ENCODE measurements at regions not wholly inside any gene's neighbourhood (a gene's known extent, or its start where the extent isn't known, plus 50 kb on each side); places are given as distances from the start of the nearest gene placed in this dataset.
A peak's percentile ranks its signal among the peaks of the same experiment; 100 is the strongest.

DNA sequence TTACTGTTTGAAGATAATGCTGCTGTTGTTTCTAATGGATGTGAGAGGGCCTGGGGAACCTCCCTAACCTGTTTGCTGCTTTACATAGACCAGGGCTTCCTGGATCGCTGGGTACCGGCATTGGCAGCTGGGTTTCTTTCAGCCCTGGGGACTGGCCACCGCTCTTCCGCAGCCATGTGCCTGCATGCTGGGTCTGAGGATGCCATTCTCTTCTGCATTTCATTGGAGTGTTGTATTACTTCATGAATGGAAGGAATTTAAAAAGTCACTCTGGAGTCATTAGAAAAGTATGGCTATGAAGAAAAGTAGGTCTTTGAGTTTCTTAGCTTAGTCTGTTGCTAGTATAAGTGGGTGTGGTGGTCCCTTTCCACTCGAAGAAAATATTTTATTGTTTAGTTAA is 107.3 kb upstream of the MGAT5 start:
- POLR2A ChIA-PET (ENCODE audit: partially characterized antibody): no interaction called here
- H2BK120ac ChIP-seq (replicated peaks; ENCODE audit: low read depth, low read length): no peak overlapping the region
- H3K14ac ChIP-seq (ENCODE audit: insufficient read length): no peak overlapping the region
- H3K27me3 ChIP-seq (replicated peaks in 1 of 4; ENCODE audit: control insufficient read depth in 3 of 4, extremely low read depth in 1 of 4, insufficient read depth in 3 of 4, low read length in 3 of 4): no peaks in the 10 kb centered on the region
- H3K23ac ChIP-seq (ENCODE audit: insufficient read length): no peak overlapping the region
- H3K79me2 ChIP-seq (ENCODE audit: control insufficient read depth in 1 of 2, insufficient read depth in 2 of 2, low read length in 2 of 2): peaks cover 0 to 72% of the 10 kb centered on the region in 2 experiments; a peak in 2 of 4 replicates
- peaks cover 2 to 8% of the 10 kb centered on the region in 2 experiments for H4K20me1 ChIP-seq (replicated peaks in 1 of 2; ENCODE audit: control insufficient read depth in 1 of 2, insufficient read depth in 2 of 2, low read length in 2 of 2)
- no peak overlapping the region for H3K18ac ChIP-seq (ENCODE audit: extremely low read depth, low read length)
- no peak overlapping the region for H2BK12ac ChIP-seq (ENCODE audit: low read depth, low read length)
- H2BK20ac ChIP-seq (ENCODE audit: low read length): no peak overlapping the region
- TF ChIP-seq, protein P1, sequence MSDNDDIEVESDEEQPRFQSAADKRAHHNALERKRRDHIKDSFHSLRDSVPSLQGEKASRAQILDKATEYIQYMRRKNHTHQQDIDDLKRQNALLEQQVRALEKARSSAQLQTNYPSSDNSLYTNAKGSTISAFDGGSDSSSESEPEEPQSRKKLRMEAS (IDR thresholded peaks at IDR 0.05): peak; percentile 80
- TF ChIP-seq, protein P2, sequence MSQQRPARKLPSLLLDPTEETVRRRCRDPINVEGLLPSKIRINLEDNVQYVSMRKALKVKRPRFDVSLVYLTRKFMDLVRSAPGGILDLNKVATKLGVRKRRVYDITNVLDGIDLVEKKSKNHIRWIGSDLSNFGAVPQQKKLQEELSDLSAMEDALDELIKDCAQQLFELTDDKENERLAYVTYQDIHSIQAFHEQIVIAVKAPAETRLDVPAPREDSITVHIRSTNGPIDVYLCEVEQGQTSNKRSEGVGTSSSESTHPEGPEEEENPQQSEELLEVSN (IDR thresholded peaks at IDR 0.05): 0 out of 2 replicates have a peak, but pooled peaks have one; percentile 18
- TF ChIP-seq RNF2 (IDR thresholded peaks at IDR 0.05; ENCODE audit: borderline replicate concordance, low read depth, low read length, missing control alignments, poor library complexity, severe bottlenecking): no peak
- TF ChIP-seq SP2 (IDR thresholded peaks at IDR 0.05; ENCODE audit: low read length): no peak
- no peak for TF ChIP-seq POLR2A (IDR thresholded peaks at IDR 0.05; ENCODE audit: control extremely low read depth in 1 of 2, low read depth in 2 of 2, low read length in 2 of 2)
- H3K23me2 ChIP-seq (ENCODE audit: low read depth, low read length): no peaks in the 10 kb centered on the region; the same call in 1 of the 2 replicates
- 44% methylated on average over 5 of the region's 5 CpGs; no CpG with 5 or more reads in 1 of the 2 experiments for WGBS, 2 experiments (ENCODE audit: extremely low coverage in 1 of 2, insufficient coverage in 1 of 2, insufficient read length in 1 of 2, insufficient replicate concordance in 2 of 2, low coverage in 1 of 2, low lambda C conversion rate in 2 of 2, missing lambda C conversion rate in 1 of 2)
- no peak overlapping the region for H3K4ac ChIP-seq (replicated peaks; ENCODE audit: insufficient read length, low read depth, low read length)
- H2BK15ac ChIP-seq (ENCODE audit: low read length): no peak overlapping the region
- H3K4me2 ChIP-seq (ENCODE audit: insufficient read depth in 1 of 2, low read depth in 2 of 2, low read length in 2 of 2): no peak overlapping the region
- H4K91ac ChIP-seq (replicated peaks; ENCODE audit: insufficient read length, low read length): no peak overlapping the region
- FAIRE-seq: no peak
- CTCF ChIA-PET (ENCODE audit: partially characterized antibody): interaction anchor here (0.6 to 1.0 kb wide), 6 partner anchors 16 to 51 kb away, joined by 3 read pairs; no protein-coding TSS in a partner anchor
- no peak overlapping the region for H3K9ac ChIP-seq (replicated peaks in 1 of 4; ENCODE audit: extremely low read depth in 1 of 4, low read depth in 3 of 4, low read length in 3 of 4)
- no peak overlapping the region for H2BK5ac ChIP-seq (ENCODE audit: low read depth, low read length)
- peaks cover 15% of the 10 kb centered on the region; the same call in 1 of the 2 replicates for H3K79me1 ChIP-seq (ENCODE audit: low read depth, low read length)
- no peak overlapping the region for H2AK5ac ChIP-seq (ENCODE audit: low read depth, low read length)
- H3K4me3 ChIP-seq (ENCODE audit: extremely low read depth in 1 of 4, insufficient read depth in 2 of 4, low read depth in 3 of 4, low read length in 4 of 4): no peak overlapping the region
- no peak overlapping the region for H3K27ac ChIP-seq (ENCODE audit: low read depth, low read length)
- DNase-seq (ENCODE audit: low read depth in 1 of 2, low spot score in 2 of 2): no peak
- no peaks in the 10 kb centered on the region for H3K36me3 ChIP-seq (ENCODE audit: control insufficient read depth in 2 of 4, insufficient read depth in 4 of 4, low read length in 3 of 4)
- H3K9me3 ChIP-seq (ENCODE audit: insufficient read depth in 2 of 2, low read depth in 1 of 2, low read length in 1 of 2): no peaks in the 10 kb centered on the region
- H4K8ac ChIP-seq (ENCODE audit: extremely low read depth, insufficient read depth, low read length): no peak overlapping the region
- no peak overlapping the region for H3K56ac ChIP-seq (replicated peaks; ENCODE audit: insufficient read length, low read depth, low read length)
- peaks cover 4 to 17% (median 15%) of the 10 kb centered on the region in 4 experiments for H3K4me1 ChIP-seq (replicated peaks in 1 of 4; ENCODE audit: control insufficient read depth in 3 of 4, insufficient read depth in 4 of 4, low read length in 3 of 4)
- no peak overlapping the region for H2AFZ ChIP-seq (ENCODE audit: low read length)
- no peak overlapping the region for H4K5ac ChIP-seq (ENCODE audit: insufficient read length, low read depth, low read length)

Data from H1 (cell line).